ENCODE measurements at regions not wholly inside any gene's neighbourhood (a gene's known extent, or its start where the extent isn't known, plus 50 kb on each side); places are given as distances from the start of the nearest gene placed in this dataset.

DNA sequence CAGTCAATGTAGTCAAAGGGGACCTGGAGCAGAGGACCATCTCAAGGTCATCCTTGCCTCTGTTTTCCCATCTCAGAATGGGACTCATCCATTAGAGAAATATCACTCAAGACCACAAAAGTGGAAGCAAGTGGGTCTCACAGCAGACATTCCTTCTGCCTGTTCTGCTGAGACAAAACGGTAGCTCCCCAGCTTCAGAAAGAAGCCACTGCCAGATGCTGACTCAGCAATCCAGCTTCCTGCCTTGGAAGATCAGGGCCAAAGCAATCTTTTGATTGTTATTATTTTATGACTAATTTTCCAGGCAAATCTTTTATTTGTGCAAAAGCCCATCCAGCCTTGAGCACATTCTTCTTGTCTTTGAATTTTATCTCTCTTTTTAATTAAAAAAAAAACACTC lies 86.8 kb downstream of the CCT6B start:
- no peak overlapping the region for H3K4me3 ChIP-seq (ENCODE audit: low read depth, low read length)
- TF ChIP-seq, protein P1, sequence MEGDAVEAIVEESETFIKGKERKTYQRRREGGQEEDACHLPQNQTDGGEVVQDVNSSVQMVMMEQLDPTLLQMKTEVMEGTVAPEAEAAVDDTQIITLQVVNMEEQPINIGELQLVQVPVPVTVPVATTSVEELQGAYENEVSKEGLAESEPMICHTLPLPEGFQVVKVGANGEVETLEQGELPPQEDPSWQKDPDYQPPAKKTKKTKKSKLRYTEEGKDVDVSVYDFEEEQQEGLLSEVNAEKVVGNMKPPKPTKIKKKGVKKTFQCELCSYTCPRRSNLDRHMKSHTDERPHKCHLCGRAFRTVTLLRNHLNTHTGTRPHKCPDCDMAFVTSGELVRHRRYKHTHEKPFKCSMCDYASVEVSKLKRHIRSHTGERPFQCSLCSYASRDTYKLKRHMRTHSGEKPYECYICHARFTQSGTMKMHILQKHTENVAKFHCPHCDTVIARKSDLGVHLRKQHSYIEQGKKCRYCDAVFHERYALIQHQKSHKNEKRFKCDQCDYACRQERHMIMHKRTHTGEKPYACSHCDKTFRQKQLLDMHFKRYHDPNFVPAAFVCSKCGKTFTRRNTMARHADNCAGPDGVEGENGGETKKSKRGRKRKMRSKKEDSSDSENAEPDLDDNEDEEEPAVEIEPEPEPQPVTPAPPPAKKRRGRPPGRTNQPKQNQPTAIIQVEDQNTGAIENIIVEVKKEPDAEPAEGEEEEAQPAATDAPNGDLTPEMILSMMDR (conservative IDR thresholded peaks at IDR 0.05; ENCODE audit: low read depth, low read length): no peak
- DNase-seq (ENCODE audit: low read depth): no peak

DNA sequence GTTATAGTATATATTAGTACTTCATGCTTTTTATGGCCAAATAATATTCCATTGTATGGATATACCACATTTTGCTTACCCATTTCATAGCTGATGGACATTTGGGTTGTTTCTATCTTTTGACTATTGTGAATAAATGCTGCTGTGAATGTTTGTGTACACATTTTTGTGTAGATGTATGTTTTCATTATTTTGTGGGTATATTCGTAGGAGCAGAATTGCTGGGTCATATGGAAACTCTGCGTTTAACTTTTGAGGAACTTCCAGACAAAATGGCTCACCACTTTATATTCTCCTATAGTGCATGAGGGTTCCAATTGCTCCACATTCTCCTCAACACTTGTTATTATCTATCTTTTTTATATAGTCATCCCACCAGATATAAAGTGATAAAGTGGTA lies 88.6 kb downstream of the CCT6B start:
- no peak overlapping the region for H3K4me3 ChIP-seq (ENCODE audit: low read depth, low read length)
- TF ChIP-seq, protein P1 (conservative IDR thresholded peaks at IDR 0.05; ENCODE audit: low read depth, low read length): no peak
- no peak for DNase-seq (ENCODE audit: low read depth)

DNA sequence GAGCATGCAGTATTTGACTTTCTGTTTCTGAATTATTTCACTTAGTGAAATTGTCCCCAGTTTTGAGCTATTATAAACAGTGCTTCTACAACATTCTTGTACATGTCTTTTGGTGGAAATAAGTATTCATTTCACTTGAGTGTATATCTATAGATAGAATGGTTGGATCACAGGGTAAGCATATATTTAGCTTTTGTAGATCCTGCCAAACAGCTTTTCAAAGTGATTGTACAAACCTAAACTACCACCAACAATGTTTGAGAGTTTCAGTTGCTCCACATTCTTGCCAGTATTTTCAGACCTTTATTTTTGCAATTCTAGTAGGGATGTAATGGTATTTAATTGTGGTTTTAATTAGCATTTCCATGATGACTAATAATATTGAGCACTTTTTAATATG lies 91.6 kb downstream of the CCT6B start:
- DNase-seq (ENCODE audit: low read depth): no peak
- H3K4me3 ChIP-seq (ENCODE audit: low read depth, low read length): no peak overlapping the region
- TF ChIP-seq, protein P1 (conservative IDR thresholded peaks at IDR 0.05; ENCODE audit: low read depth, low read length): no peak

DNA sequence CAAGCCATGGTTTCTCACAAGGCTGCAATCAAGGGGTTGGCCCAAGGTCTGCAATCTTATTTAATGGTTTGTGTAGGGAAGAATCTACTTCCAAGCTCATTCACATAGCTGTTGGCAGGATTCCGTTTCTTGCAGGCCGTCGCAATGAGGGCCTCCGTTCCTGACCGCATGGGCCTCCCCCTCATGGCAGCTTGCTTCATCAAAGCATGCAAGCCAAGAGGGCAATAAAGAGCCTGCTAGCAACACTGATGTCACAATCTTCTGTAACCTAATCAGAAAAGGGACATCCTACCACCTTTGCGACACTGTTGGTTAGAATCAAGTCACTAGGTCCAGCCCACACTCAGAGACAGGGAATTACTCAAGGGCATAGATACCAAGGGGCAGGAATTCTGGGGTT lies 95.5 kb downstream of the CCT6B start:
- TF ChIP-seq, protein P1 (conservative IDR thresholded peaks at IDR 0.05; ENCODE audit: low read depth, low read length): no peak
- no peak overlapping the region for H3K4me3 ChIP-seq (ENCODE audit: low read depth, low read length)
- no peak for DNase-seq (ENCODE audit: low read depth)

DNA sequence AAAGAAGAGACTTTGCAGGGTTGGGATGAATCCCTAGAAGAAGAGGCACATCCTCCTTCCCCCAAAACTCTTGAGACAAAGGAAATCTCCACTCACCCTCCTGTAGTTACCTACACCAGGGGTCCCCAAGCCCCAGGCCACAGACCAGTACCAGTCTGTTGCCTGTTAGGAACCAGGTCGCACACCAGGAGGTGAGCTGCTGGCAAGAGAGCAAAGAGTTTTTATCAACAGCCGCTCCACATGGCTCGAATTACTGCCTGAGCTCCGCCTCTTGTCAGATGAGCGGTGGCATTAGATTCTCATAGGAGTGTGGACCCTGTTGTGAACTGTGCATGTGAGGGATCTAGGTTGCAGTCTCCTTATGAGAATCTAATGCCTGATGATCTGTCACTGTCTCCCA lies 98.9 kb downstream of the CCT6B start:
- TF ChIP-seq, protein P1 (conservative IDR thresholded peaks at IDR 0.05; ENCODE audit: low read depth, low read length): no peak
- no peak overlapping the region for H3K4me3 ChIP-seq (ENCODE audit: low read depth, low read length)
- DNase-seq (ENCODE audit: low read depth): no peak

DNA sequence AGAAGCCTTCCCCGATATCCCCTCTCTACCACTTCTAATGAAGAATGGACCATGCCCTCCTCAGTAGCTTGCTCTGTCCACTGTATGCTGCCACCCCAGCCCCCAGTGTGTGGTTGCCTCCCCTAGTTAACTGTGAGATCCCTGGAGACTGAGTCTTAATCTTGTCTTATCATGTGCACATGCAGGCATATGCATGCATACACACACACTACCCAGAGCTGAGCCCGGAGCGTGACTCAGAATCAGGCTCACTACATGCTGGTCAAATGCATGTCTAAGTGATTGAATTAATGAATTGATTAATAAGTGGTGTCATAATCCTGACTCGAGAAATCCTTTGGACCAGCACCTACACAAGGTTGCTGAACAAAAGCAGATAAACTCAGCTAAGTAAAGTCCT lies 99.4 kb downstream of the CCT6B start:
- DNase-seq (ENCODE audit: low read depth): no peak
- H3K4me3 ChIP-seq (ENCODE audit: low read depth, low read length): no peak overlapping the region
- TF ChIP-seq, protein P1 (conservative IDR thresholded peaks at IDR 0.05; ENCODE audit: low read depth, low read length): no peak

DNA sequence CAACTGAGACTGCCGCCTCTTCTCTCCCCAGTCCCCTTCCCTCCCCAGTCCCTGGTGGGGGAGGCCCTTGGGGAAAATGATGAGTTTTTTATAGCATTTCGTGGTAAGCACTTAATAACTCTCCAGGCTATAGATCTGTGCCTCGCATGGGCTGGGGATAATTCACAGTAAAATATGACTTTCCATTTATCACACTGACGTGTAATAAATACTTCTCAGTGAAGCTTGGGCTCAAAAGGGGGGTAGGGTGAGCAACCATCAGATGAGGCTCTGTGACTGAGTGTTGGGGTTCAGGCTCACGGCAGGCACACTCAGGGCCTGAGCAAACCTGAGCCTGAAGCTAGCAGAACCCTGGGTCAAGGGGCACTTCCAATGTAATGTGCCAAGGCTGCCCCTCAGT lies 101.6 kb downstream of the CCT6B start:
- TF ChIP-seq, protein P1 (conservative IDR thresholded peaks at IDR 0.05; ENCODE audit: low read depth, low read length): no peak
- H3K4me3 ChIP-seq (ENCODE audit: low read depth, low read length): no peak overlapping the region
- DNase-seq (ENCODE audit: low read depth): no peak

Measured in epithelial cell of proximal tubule (primary cell).